PC-3 (cell line): ENCODE measurements at regions not wholly inside any gene's neighbourhood (a gene's known extent, or its start where the extent isn't known, plus 50 kb on each side); places are given as distances from the start of the nearest gene placed in this dataset.

Experiments
- EZH2 ChIP-seq: fragments of 300-600 bp; sonication (generic); IDR thresholded peaks from one replicate; pipeline ENCODE4 v1.6.1; 2017; ENCODE audit warnings: antibody characterized with exemption, mild to moderate bottlenecking, low read length; ENCODE audit not compliant: unreplicated experiment
- EZH2phosphoT487 ChIP-seq: fragments of 300-600 bp; sonication (generic); IDR thresholded peaks from 2 replicates; pipeline ENCODE4 v1.6.1; 2018; ENCODE audit warnings: mild to moderate bottlenecking, antibody characterized with exemption, low read length, borderline replicate concordance
- TF ChIP-seq, protein P1 (sequence below): fragments of 300-600 bp; sonication (generic); conservative IDR thresholded peaks from 2 replicates; pipeline ENCODE4 v1.5.1; 2017; ENCODE audit warnings: antibody characterized with exemption, low read depth, mild to moderate bottlenecking, low read length

DNA sequence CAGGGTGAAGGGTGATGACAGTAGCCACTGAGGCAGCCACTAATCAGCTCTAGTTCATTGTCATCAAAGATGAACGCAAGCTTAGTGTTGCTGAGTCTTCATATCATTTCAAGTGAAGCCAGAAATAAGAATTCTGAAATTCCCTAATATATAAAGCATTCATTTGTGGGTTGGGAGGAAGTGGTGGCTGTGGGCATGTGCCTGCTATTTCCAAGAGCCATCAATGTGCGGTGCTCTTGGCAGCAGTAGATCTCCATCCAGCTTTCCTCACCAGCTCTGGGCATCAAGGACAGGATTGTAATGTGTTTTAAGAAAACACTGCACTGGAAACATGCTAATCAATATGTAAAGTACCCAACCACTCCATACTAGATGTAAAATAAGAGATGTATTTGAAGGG lies 202.5 kb upstream of the AHR start:
- no peak for TF ChIP-seq EZH2
- TF ChIP-seq, protein P1, sequence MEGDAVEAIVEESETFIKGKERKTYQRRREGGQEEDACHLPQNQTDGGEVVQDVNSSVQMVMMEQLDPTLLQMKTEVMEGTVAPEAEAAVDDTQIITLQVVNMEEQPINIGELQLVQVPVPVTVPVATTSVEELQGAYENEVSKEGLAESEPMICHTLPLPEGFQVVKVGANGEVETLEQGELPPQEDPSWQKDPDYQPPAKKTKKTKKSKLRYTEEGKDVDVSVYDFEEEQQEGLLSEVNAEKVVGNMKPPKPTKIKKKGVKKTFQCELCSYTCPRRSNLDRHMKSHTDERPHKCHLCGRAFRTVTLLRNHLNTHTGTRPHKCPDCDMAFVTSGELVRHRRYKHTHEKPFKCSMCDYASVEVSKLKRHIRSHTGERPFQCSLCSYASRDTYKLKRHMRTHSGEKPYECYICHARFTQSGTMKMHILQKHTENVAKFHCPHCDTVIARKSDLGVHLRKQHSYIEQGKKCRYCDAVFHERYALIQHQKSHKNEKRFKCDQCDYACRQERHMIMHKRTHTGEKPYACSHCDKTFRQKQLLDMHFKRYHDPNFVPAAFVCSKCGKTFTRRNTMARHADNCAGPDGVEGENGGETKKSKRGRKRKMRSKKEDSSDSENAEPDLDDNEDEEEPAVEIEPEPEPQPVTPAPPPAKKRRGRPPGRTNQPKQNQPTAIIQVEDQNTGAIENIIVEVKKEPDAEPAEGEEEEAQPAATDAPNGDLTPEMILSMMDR = no peak
- no peak for TF ChIP-seq EZH2phosphoT487
